ENCODE measurements at regions not wholly inside any gene's neighbourhood (a gene's known extent, or its start where the extent isn't known, plus 50 kb on each side); places are given as distances from the start of the nearest gene placed in this dataset.
A peak's percentile ranks its signal among the peaks of the same experiment; 100 is the strongest.

DNA sequence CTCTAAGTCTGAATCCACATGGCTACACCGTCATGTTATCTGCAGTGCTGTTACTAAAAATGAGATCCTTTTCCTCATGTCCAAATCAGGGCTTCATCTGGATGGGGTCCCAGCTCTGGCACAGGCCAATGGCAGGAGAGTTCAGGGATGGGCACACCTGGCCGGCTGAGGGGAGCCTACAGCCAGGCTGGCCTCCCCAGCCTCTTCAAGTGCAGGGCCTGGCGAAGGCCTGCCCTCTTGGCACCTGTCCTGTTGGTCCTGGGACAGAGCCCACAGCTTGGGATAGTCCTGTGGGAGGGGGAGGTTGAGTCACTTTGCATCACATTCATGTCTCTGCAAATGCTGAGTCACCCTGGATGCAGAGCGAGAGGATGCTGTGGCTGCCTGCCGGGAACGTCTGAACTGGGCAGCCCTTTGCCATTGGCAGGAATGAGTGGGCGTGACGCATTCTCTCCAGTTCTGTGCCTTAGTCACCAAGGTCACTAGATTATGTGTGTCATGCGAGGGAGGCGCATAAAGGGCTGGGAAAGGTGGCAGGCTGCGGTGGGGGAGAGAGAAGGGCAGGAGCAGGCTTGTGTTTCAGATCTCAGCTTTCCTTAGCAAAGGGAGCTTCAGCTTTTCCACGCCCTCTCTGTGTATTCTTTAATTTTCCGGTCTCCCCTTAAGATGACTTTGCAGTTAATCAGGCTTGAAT is 223.2 kb upstream of the ECI2 start (continued):
- TF ChIP-seq TEAD4 (IDR thresholded peaks at IDR 0.05; ENCODE audit: low read length) (0 out of 2 replicates have a peak, but pooled peaks have one; percentile 41), TEAD4 (CRISPR knock-in tag; IDR thresholded peaks at IDR 0.05; ENCODE audit: borderline replicate concordance) (no peak), NEUROD1 (IDR thresholded peaks at IDR 0.05; ENCODE audit: borderline replicate concordance, low read depth, low read length, partially characterized antibody) (peak; percentile 58), JUN (IDR thresholded peaks at IDR 0.05; ENCODE audit: borderline replicate concordance, low read depth, low read length) (peak; percentile 98), JUN (CRISPR knock-in tag; IDR thresholded peaks at IDR 0.05; ENCODE audit: borderline replicate concordance) (no peak), SMARCC2 (IDR thresholded peaks at IDR 0.05; ENCODE audit: low read depth) (peak; percentile 82), CREM (IDR thresholded peaks at IDR 0.05; ENCODE audit: low read depth) (peak; percentile 84), POLR3G (IDR thresholded peaks at IDR 0.05; ENCODE audit: extremely low read depth, insufficient read length, insufficient replicate concordance) (no peak), SMARCA4 (IDR thresholded peaks at IDR 0.05) (peak; percentile 87), MYNN (IDR thresholded peaks at IDR 0.05) (peak; percentile 90), MYNN (CRISPR knock-in tag; IDR thresholded peaks at IDR 0.05) (no peak), SAFB2 (IDR thresholded peaks at IDR 0.05; ENCODE audit: borderline replicate concordance, low read depth, low read length, severe bottlenecking) (no peak), HMG20B (CRISPR knock-in tag; IDR thresholded peaks at IDR 0.05) (no peak), ZNF146 (CRISPR knock-in tag; IDR thresholded peaks at IDR 0.05; ENCODE audit: unreplicated experiment) (no peak), ZFX (CRISPR knock-in tag; IDR thresholded peaks at IDR 0.05) (no peak), ZNF431 (CRISPR knock-in tag; IDR thresholded peaks at IDR 0.05) (no peak), SMAD4 (CRISPR knock-in tag; conservative IDR thresholded peaks at IDR 0.05) (0 out of 2 replicates have a peak, but pooled peaks have one; percentile 41), TAF15 (IDR thresholded peaks at IDR 0.05; ENCODE audit: low read depth, low read length) (no peak), HEY1 (CRISPR knock-in tag; IDR thresholded peaks at IDR 0.05; ENCODE audit: borderline replicate concordance) (no peak), NFE2 (IDR thresholded peaks at IDR 0.05; ENCODE audit: low read depth) (peak; percentile 98), HDAC1 (IDR thresholded peaks at IDR 0.05) (peak in 1 of 2 experiments; percentile 63; a peak in 1 of 4 replicates)
- TF ChIP-seq, protein P1, sequence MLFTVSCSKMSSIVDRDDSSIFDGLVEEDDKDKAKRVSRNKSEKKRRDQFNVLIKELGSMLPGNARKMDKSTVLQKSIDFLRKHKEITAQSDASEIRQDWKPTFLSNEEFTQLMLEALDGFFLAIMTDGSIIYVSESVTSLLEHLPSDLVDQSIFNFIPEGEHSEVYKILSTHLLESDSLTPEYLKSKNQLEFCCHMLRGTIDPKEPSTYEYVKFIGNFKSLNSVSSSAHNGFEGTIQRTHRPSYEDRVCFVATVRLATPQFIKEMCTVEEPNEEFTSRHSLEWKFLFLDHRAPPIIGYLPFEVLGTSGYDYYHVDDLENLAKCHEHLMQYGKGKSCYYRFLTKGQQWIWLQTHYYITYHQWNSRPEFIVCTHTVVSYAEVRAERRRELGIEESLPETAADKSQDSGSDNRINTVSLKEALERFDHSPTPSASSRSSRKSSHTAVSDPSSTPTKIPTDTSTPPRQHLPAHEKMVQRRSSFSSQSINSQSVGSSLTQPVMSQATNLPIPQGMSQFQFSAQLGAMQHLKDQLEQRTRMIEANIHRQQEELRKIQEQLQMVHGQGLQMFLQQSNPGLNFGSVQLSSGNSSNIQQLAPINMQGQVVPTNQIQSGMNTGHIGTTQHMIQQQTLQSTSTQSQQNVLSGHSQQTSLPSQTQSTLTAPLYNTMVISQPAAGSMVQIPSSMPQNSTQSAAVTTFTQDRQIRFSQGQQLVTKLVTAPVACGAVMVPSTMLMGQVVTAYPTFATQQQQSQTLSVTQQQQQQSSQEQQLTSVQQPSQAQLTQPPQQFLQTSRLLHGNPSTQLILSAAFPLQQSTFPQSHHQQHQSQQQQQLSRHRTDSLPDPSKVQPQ (CRISPR knock-in tag; IDR thresholded peaks at IDR 0.05; ENCODE audit: borderline replicate concordance) = no peak
- TF ChIP-seq, protein P2, sequence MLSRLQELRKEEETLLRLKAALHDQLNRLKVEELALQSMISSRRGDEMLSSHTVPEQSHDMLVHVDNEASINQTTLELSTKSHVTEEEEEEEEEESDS (CRISPR knock-in tag; IDR thresholded peaks at IDR 0.05) = no peak
- TF ChIP-seq, protein P3, sequence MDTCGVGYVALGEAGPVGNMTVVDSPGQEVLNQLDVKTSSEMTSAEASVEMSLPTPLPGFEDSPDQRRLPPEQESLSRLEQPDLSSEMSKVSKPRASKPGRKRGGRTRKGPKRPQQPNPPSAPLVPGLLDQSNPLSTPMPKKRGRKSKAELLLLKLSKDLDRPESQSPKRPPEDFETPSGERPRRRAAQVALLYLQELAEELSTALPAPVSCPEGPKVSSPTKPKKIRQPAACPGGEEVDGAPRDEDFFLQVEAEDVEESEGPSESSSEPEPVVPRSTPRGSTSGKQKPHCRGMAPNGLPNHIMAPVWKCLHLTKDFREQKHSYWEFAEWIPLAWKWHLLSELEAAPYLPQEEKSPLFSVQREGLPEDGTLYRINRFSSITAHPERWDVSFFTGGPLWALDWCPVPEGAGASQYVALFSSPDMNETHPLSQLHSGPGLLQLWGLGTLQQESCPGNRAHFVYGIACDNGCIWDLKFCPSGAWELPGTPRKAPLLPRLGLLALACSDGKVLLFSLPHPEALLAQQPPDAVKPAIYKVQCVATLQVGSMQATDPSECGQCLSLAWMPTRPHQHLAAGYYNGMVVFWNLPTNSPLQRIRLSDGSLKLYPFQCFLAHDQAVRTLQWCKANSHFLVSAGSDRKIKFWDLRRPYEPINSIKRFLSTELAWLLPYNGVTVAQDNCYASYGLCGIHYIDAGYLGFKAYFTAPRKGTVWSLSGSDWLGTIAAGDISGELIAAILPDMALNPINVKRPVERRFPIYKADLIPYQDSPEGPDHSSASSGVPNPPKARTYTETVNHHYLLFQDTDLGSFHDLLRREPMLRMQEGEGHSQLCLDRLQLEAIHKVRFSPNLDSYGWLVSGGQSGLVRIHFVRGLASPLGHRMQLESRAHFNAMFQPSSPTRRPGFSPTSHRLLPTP (IDR thresholded peaks at IDR 0.05; ENCODE audit: borderline replicate concordance, extremely low read depth, insufficient read length) = no peak

All from K562 (cell line).